ENCODE measurements at regions not wholly inside any gene's neighbourhood (a gene's known extent, or its start where the extent isn't known, plus 50 kb on each side); places are given as distances from the start of the nearest gene placed in this dataset.

- DNase-seq = no peak
- Histone ChIP-seq H3K36me3 (no peaks in the 10 kb centered on the region), H3K9me3 (no peaks in the 10 kb centered on the region), H3K27me3 (no peaks in the 10 kb centered on the region), H3K27ac (no peak overlapping the region), H3K4me1 (no peaks in the 10 kb centered on the region), H3K4me3 (no peak overlapping the region)
- no peak for TF ChIP-seq POLR2AphosphoS5 (IDR thresholded peaks at IDR 0.05)
- no peak for TF ChIP-seq POLR2A (IDR thresholded peaks at IDR 0.05)
- no peak for TF ChIP-seq CTCF (IDR thresholded peaks at IDR 0.05)
- TF ChIP-seq EP300 (IDR thresholded peaks at IDR 0.05; ENCODE audit: low read depth) = no peak
- intact Hi-C loops (cut with DNase I; ENCODE audit: low total_unique reads) = no loop called here
- in situ Hi-C loops (cut with MboI; ENCODE audit: low pct_ligation_motif_present in 1 of 4, low pct_unique_long_range_greater_than_20kb in 1 of 4, low sequenced_read_pairs in 3 of 4) = no loop called here
- WGBS, 2 donors (ENCODE audit: low coverage in 1 of 2) = 92% methylated on average over 1 of the region's 1 CpG; no CpG with 5 or more reads in 1 of the 2 donors
Measured at GRCh38 chr10:130878131-130878530, 433.4 kb downstream of the TCERG1L start.

- Histone ChIP-seq H3K9me3 (no peaks in the 10 kb centered on the region), H3K36me3 (no peaks in the 10 kb centered on the region), H3K4me3 (no peak overlapping the region), H3K27ac (no peak overlapping the region), H3K27me3 (no peaks in the 10 kb centered on the region), H3K4me1 (no peaks in the 10 kb centered on the region)
- WGBS, 2 donors (ENCODE audit: low coverage in 1 of 2) = 57% methylated on average over 3 of the region's 3 CpGs; no CpG with 5 or more reads in 1 of the 2 donors
- in situ Hi-C loops (cut with MboI; ENCODE audit: low pct_ligation_motif_present in 1 of 4, low pct_unique_long_range_greater_than_20kb in 1 of 4, low sequenced_read_pairs in 3 of 4) = no loop called here
- intact Hi-C loops (cut with DNase I; ENCODE audit: low total_unique reads) = no loop called here
- TF ChIP-seq POLR2A (IDR thresholded peaks at IDR 0.05) = no peak
- TF ChIP-seq CTCF (IDR thresholded peaks at IDR 0.05) = no peak
- no peak for TF ChIP-seq POLR2AphosphoS5 (IDR thresholded peaks at IDR 0.05)
- no peak for TF ChIP-seq EP300 (IDR thresholded peaks at IDR 0.05; ENCODE audit: low read depth)
- no peak for DNase-seq
Measured at GRCh38 chr10:130882906-130883305, 428.6 kb downstream of the TCERG1L start.

- 63 to 82% methylated on average over 1 to 12 of the region's 12 CpGs for WGBS, 2 donors (ENCODE audit: low coverage in 1 of 2)
- no peaks in the 10 kb centered on the region for H3K4me1 ChIP-seq
- intact Hi-C loops (cut with DNase I; ENCODE audit: low total_unique reads) = no loop called here
- TF ChIP-seq EP300 (IDR thresholded peaks at IDR 0.05; ENCODE audit: low read depth) (no peak), POLR2AphosphoS5 (IDR thresholded peaks at IDR 0.05) (no peak), CTCF (IDR thresholded peaks at IDR 0.05) (no peak), POLR2A (IDR thresholded peaks at IDR 0.05) (no peak)
- H3K27me3 ChIP-seq = no peaks in the 10 kb centered on the region
- H3K27ac ChIP-seq = no peak overlapping the region
- H3K36me3 ChIP-seq = no peaks in the 10 kb centered on the region
- no peak overlapping the region for H3K4me3 ChIP-seq
- in situ Hi-C loops (cut with MboI; ENCODE audit: low pct_ligation_motif_present in 1 of 4, low pct_unique_long_range_greater_than_20kb in 1 of 4, low sequenced_read_pairs in 3 of 4) = no loop called here
- DNase-seq = no peak
- H3K9me3 ChIP-seq = no peaks in the 10 kb centered on the region
Measured at GRCh38 chr10:130884456-130884855, 427.1 kb downstream of the TCERG1L start.

GRCh38 chr10:130885021-130885655 lies 426.4 kb downstream of the TCERG1L start:
- WGBS, 2 donors (ENCODE audit: low coverage in 1 of 2) = 58 to 65% methylated on average over 13 to 22 of the region's 22 CpGs
- in situ Hi-C loops (cut with MboI; ENCODE audit: low pct_ligation_motif_present in 1 of 4, low pct_unique_long_range_greater_than_20kb in 1 of 4, low sequenced_read_pairs in 3 of 4) (no loop called here), intact Hi-C loops (cut with DNase I; ENCODE audit: low total_unique reads) (no loop called here)
- no peaks in the 10 kb centered on the region for H3K9me3 ChIP-seq
- H3K4me3 ChIP-seq = no peak overlapping the region
- no peaks in the 10 kb centered on the region for H3K27me3 ChIP-seq
- no peak for DNase-seq
- H3K36me3 ChIP-seq = no peaks in the 10 kb centered on the region
- no peaks in the 10 kb centered on the region for H3K4me1 ChIP-seq
- no peak overlapping the region for H3K27ac ChIP-seq
- TF ChIP-seq CTCF (IDR thresholded peaks at IDR 0.05) (no peak), POLR2AphosphoS5 (IDR thresholded peaks at IDR 0.05) (no peak), POLR2A (IDR thresholded peaks at IDR 0.05) (no peak), EP300 (IDR thresholded peaks at IDR 0.05; ENCODE audit: low read depth) (no peak)
